HG02852 (cell line): ENCODE measurements at regions not wholly inside any gene's neighbourhood (a gene's known extent, or its start where the extent isn't known, plus 50 kb on each side); places are given as distances from the start of the nearest gene placed in this dataset.
"Not testable (repeated sequence)": the region's sequence is repeated elsewhere in the genome, so short reads cannot be mapped to it uniquely, and the experiment has no call there.

Source experiments
- ATAC-seq: cut with Tn5 transposase; IDR thresholded peaks from one replicate; pipeline ENCODE4 v1.9.1; 2021; ENCODE audit warnings: mild to moderate bottlenecking, moderate library complexity; ENCODE audit not compliant: unreplicated experiment

DNA sequence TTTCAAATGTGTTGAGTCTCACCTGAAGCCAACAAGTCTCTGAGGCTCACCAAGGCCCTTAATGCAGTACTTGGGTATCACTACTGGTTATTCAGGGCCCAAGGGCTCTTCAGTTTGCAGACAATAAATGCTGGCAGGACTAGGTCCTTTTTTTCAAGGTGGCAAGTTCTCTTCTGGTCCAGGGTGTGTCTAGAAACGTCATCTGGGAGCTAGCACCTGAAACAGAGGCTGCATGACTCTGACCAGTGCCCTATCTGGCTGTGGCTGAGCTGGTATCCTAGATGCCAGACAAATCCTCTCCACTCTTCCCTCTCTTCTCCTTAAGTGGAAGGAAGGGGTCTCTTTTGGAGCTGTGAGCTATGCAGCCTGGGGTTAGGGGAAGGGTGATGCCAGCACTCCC is 276.8 kb downstream of the PYDC2 start:
- no peak for ATAC-seq

DNA sequence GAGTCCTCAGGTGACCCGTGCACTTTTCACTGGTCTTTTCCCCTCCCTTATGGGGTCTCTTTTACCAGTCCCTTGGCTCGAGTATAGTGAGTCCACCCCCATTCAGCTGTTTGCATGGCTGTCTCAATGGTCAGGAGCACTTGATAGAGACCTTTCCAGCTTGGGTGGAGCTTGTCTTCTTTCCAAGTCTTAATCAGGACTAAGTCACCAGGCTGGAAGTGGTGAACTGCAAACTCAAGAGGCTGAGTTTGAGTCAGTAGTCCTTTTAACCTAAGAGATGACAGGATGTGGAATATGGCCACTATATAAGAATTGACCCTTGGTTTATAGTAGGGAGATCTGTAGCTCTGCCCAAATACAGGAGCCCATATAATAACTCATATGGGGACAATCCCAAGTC is 279.7 kb downstream of the PYDC2 start:
- no peak for ATAC-seq

DNA sequence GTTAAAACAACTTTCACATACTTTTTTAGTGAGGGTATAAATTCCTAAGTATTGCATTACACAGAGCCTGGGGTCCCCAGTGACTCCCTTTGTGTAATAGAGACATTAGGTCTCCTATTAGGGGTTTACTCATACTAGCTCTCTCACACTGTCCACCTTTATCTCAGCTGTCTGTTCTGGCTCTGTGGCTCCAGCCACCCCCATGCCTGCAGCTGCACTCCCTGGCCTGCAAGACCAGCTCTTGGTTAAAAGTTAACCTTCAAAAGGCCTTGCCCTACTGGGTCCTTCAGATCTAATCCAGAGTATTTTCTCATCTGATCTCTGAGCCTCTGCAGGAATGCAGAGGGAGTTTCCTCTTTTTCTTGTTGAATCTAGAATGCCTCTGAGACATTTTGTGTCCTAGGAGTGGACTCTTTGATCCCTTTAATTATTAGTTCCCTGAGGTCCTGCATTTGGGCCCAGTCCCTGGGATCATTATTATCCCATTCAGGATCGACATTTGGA is 280.9 kb downstream of the PYDC2 start:
- ATAC-seq = not testable (repeated sequence)

GRCh38 chr3:191743283-191743682 is 282.3 kb downstream of the PYDC2 start:
- no peak for ATAC-seq

- no peak for ATAC-seq
These were observed 289.7 kb downstream of the PYDC2 start for GRCh38 chr3:191750618-191751017.

DNA sequence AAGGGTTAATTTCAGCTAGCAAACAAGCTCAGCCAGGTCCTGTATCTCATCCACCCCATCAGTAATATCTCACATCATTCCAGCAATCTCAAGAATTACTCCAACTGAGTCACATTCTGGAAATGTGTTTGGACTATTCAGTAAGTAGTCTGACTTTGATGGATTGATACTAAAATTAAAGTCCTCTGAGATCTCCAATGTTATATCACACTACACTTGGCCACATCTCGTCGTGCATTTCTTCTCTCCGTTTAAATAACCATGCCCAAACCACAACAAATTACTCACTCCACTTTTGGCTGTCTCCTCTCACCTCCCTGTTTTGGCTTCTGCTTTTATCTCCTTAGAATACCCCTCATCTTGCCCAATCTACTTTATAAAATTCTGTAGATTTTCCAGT is 292.2 kb downstream of the PYDC2 start:
- ATAC-seq = no peak

GRCh38 chr3:191761906-191762305 is 300.9 kb downstream of the PYDC2 start:
- no peak for ATAC-seq

GRCh38 chr3:191762323-191762960 is 301.5 kb downstream of the PYDC2 start:
- ATAC-seq = no peak

DNA sequence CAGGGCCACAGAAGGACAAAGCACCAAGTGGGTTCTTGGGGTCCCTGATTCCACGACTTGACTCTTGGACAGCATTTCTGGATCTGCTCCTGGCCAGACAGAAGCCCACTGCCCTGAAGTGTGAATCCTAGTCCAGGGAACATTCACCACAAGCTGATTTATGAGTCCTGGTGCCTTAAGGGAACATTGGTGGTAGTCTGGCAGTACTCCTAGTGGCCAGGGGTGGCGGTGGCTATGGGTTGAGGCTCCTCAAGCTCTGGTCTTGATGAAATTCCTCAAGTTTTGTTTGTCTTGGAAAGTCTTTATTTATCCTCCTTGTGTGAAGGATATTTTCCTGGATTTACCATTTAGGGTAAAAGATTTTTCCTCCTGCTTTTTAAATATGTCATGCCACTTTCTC is 307.5 kb downstream of the PYDC2 start:
- ATAC-seq = no peak

- ATAC-seq = no peak
These were observed 309.6 kb downstream of the PYDC2 start for GRCh38 chr3:191770541-191770940.

GRCh38 chr3:191774485-191774884 is 313.5 kb downstream of the PYDC2 start:
- ATAC-seq = no peak

- no peak for ATAC-seq
These were observed 314.7 kb downstream of the PYDC2 start for GRCh38 chr3:191775451-191776233.

DNA sequence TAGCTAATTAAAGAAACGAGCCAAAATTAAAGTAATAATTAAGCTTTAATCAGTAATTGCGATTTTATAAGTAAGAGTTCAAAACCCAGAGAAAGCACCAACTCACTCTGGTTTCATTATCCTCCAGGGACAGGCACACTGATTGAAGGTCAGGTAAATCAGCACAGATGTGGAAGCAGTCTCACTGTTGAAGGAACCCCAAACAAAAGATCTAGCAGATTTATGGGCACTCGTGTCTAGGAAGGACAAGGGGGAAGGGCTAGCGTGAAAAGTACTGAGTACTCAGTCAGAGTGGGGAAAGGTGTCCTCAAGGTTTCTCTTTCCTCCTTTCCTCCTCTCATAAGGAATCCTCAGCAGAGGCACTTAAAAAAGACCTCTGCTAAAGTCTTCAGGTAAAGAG is 320.1 kb downstream of the PYDC2 start:
- ATAC-seq = no peak

GRCh38 chr3:191783024-191783423 is 322.1 kb downstream of the PYDC2 start:
- ATAC-seq = no peak

- ATAC-seq = no peak
These were observed 330.0 kb downstream of the PYDC2 start for GRCh38 chr3:191790934-191791333.

- no peak for ATAC-seq
These were observed 331.6 kb downstream of the PYDC2 start for GRCh38 chr3:191792580-191792979.

GRCh38 chr3:191795196-191795595 is 334.2 kb downstream of the PYDC2 start:
- no peak for ATAC-seq

GRCh38 chr3:191797271-191797670 is 336.3 kb downstream of the PYDC2 start:
- ATAC-seq = no peak

GRCh38 chr3:191802671-191803070 is 341.7 kb downstream of the PYDC2 start:
- no peak for ATAC-seq

DNA sequence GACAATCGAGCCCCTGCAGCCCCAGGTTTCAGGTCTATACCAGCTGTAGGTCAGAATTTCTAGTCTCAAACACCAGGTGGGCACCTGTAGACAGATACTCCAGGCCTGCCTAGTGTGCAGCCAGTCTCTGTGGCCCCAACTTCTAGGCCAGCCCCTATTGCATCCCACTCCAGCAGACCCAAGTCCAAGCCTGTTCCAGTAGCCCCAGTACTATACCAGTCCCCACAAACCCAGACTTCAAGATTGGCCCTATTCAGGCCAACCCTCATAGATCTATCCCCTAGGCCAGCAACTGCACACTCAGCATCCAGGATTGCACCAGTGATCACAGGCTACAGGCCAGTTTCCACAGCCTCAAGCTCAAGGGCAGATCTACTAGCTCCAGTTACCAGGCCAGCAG is 344.0 kb downstream of the PYDC2 start:
- ATAC-seq = no peak

GRCh38 chr3:191808073-191808472 is 347.1 kb downstream of the PYDC2 start:
- no peak for ATAC-seq

DNA sequence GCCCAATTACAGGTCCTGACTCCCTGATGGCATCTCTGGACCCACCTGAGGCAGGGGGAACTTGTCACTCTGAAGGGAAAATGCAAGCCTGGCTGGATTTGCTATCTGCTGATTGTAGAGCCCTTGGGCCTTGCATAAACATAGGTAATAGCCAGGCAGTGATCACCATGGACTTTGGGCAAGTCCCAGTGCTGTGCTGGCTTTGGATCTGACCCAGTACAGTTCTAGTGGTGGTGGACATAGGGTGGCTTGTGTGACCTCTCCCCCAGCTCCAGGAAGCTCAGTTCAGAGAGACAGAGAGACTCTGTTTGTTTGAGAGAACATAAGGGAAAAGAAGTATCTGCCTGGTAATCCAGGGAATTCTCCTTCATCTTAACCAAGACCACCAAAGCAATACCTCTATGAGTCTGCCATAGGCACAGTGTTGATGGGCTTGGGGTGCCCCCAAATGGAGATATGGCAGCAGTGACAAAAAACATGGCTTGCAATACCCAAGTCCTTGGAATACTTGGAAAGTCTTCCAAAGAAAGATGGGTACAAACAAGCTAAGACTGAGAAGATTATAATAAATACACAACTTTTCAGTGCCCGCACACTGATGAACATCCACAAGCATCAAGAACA is 348.5 kb downstream of the PYDC2 start:
- ATAC-seq = no peak
